ENCODE measurements at regions not wholly inside any gene's neighbourhood (a gene's known extent, or its start where the extent isn't known, plus 50 kb on each side); places are given as distances from the start of the nearest gene placed in this dataset.
A peak's percentile ranks its signal among the peaks of the same experiment; 100 is the strongest.

DNA sequence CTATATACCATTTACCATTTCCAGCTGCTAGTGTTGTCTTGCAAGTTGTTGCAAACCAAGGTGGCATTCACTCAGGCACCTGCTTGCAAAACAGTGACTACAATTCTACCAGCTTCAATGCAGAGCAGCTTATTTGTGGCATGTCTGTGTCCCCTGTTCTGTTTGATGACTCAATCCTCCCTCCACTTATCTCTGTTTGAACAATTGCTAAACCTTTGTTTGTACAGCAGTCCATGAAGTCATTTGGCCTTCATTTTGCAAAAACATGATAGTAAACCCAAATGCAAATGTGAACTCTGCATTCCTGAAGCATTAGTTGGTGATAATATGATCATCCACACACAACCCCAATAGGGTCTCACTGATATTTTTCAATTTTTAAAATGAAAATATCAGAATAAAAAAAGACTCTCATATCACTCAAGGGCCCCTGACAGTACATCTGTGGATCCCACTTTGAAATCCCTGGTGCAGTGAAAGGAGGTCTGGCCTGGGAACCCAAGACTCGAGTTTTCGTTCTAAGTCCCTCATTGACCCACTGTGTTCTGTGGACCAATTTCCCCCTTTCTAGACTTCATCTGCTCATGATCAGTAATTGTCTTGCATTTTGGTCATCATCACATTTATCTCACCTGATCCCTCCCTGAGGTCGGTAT is 425.4 kb downstream of the RPS24 start:
- Histone ChIP-seq H3K27ac (no peak overlapping the region), H3K4me1 (peaks cover 0 to 9% of the 10 kb centered on the region in 2 donors), H3K27me3 (no peaks in the 10 kb centered on the region), H3K4me3 (no peak overlapping the region), H3K36me3 (no peaks in the 10 kb centered on the region), H3K9me3 (no peaks in the 10 kb centered on the region)
- intact Hi-C loops (cut with DNase I) = no loop called here
- DNase-seq (no peak), ATAC-seq (peak; percentile 88)
- TF ChIP-seq, protein P1, sequence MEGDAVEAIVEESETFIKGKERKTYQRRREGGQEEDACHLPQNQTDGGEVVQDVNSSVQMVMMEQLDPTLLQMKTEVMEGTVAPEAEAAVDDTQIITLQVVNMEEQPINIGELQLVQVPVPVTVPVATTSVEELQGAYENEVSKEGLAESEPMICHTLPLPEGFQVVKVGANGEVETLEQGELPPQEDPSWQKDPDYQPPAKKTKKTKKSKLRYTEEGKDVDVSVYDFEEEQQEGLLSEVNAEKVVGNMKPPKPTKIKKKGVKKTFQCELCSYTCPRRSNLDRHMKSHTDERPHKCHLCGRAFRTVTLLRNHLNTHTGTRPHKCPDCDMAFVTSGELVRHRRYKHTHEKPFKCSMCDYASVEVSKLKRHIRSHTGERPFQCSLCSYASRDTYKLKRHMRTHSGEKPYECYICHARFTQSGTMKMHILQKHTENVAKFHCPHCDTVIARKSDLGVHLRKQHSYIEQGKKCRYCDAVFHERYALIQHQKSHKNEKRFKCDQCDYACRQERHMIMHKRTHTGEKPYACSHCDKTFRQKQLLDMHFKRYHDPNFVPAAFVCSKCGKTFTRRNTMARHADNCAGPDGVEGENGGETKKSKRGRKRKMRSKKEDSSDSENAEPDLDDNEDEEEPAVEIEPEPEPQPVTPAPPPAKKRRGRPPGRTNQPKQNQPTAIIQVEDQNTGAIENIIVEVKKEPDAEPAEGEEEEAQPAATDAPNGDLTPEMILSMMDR (IDR thresholded peaks at IDR 0.05) = no peak

DNA sequence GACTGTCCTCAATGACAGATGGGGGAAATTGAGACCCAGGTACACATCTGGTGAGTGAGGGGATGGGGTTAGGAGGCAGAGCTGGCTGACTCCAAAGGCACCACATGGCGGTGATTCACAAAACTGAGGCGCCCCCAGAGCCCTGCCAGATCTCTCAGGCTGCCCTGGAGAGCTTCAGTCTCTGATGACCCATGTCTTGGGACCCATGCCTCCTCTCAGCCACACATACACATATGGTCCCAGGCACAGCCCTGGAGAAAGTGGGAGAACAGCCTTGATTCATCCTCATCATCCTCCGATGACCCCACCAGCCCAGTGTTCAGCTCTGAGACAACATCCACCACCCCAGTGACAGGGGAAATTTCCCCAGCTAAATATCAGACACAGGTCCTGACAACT is 426.0 kb downstream of the RPS24 start:
- H3K27me3 ChIP-seq = no peaks in the 10 kb centered on the region
- H3K4me3 ChIP-seq = no peak overlapping the region
- TF ChIP-seq, protein P1 (IDR thresholded peaks at IDR 0.05) = no peak
- DNase-seq (no peak), ATAC-seq (no peak)
- H3K4me1 ChIP-seq = peaks cover 0 to 9% of the 10 kb centered on the region in 2 donors
- no peak overlapping the region for H3K27ac ChIP-seq
- intact Hi-C loops (cut with DNase I) = no loop called here
- H3K9me3 ChIP-seq = no peaks in the 10 kb centered on the region
- H3K36me3 ChIP-seq = no peaks in the 10 kb centered on the region

DNA sequence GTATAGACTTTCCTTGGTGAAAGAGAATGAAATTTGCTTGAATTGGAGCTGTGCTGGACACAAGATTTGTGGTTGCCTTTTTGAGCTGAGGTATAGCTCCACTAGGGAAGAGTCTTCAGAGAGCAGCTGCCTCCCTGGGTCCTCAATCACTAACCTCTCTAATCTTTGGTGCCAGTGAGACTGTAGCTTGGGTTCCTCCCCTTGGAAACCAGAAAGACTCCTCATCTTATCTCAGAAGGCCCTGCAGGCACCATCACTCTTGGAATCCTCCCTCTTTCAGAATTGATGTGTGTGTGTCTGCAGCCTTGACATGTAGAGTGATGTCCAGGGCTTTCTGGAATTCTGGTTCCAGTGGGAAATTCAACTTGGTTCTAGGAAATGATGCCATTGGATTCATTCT is 426.5 kb downstream of the RPS24 start:
- intact Hi-C loops (cut with DNase I) = no loop called here
- no peak for DNase-seq
- Histone ChIP-seq H3K4me1 (peaks cover 0 to 9% of the 10 kb centered on the region in 2 donors), H3K27ac (no peak overlapping the region), H3K36me3 (no peaks in the 10 kb centered on the region), H3K4me3 (no peak overlapping the region), H3K9me3 (no peaks in the 10 kb centered on the region), H3K27me3 (no peaks in the 10 kb centered on the region)
- TF ChIP-seq, protein P1 (IDR thresholded peaks at IDR 0.05) = no peak
- ATAC-seq = no peak

DNA sequence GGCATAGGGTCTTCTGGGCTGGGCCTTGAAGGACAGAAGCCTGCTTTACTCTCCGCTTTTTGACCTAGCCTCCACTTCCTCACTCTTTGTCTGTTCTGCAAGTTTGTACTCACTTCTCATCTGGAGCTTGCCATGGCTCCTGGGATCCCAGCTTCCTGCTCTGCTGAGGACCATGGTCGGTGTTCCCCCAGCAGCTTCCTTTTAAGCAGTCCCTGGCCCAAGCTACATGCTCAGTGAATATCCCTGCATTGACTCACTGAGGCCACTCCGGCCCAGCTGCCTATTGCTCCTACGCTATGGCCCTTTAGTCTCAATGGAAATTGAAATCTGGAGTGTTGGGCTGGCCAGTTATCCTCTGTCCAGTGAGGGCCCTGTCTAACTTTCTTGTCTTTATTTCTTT is 427.7 kb downstream of the RPS24 start:
- TF ChIP-seq, protein P1 (IDR thresholded peaks at IDR 0.05) = no peak
- ATAC-seq (no peak), DNase-seq (no peak)
- intact Hi-C loops (cut with DNase I) = no loop called here
- Histone ChIP-seq H3K9me3 (no peaks in the 10 kb centered on the region), H3K4me3 (no peak overlapping the region), H3K4me1 (peaks cover 0 to 9% of the 10 kb centered on the region in 2 donors), H3K27me3 (no peaks in the 10 kb centered on the region), H3K36me3 (no peaks in the 10 kb centered on the region), H3K27ac (no peak overlapping the region)

DNA sequence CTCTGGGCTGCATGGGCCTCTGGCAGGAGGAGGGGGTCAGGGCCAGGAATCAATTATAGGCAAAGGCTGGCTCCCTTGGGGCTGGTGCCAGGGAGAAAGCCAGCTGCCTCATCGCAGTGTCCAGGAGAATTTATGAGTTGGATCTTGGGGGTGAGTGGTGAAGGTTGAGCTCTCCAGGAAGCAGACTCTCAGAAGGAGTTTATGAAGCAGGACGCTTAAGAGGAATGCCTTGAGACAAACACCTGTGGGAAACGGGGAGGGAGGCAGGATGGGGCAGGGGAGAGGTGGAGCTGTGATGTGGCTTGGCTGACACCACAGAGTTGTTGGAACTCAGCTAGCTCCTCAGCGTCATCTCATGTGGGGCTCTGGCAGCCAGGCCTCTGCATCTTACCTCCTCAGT is 428.5 kb downstream of the RPS24 start:
- TF ChIP-seq, protein P1 (IDR thresholded peaks at IDR 0.05) = no peak
- no peaks in the 10 kb centered on the region for H3K27me3 ChIP-seq
- DNase-seq (no peak), ATAC-seq (no peak)
- no peaks in the 10 kb centered on the region for H3K9me3 ChIP-seq
- H3K4me3 ChIP-seq = no peak overlapping the region
- no peak overlapping the region for H3K27ac ChIP-seq
- intact Hi-C loops (cut with DNase I) = no loop called here
- peaks cover 0 to 9% of the 10 kb centered on the region in 2 donors for H3K4me1 ChIP-seq
- H3K36me3 ChIP-seq = no peaks in the 10 kb centered on the region

All from left lung (tissue), 4 donors.